Esophagus squamous epithelium (tissue), 4 donors: ENCODE measurements at regions not wholly inside any gene's neighbourhood (a gene's known extent, or its start where the extent isn't known, plus 50 kb on each side); places are given as distances from the start of the nearest gene placed in this dataset.

Experiments used
- POLR2A ChIP-seq, 4 donors: fragments of 450-650 bp; IDR thresholded peaks; one replicate each; pipeline ENCODE4 v1.6.1; 2017; ENCODE audit warnings: antibody characterized with exemption in 4 of 4, mild to moderate bottlenecking in 4 of 4, moderate library complexity in 3 of 4
- TF ChIP-seq, protein P1 (sequence below), 6 experiments: fragments of 450-650 bp in 4 of 6; fragments of 200-600 bp in 2 of 6; sonication (generic) in 2 of 6; IDR thresholded peaks; one replicate each; pipeline ENCODE4 v1.5.1; 2016 to 2019; ENCODE audit warnings: antibody characterized with exemption in 6 of 6, mild to moderate bottlenecking in 4 of 6, moderate library complexity in 4 of 6

DNA sequence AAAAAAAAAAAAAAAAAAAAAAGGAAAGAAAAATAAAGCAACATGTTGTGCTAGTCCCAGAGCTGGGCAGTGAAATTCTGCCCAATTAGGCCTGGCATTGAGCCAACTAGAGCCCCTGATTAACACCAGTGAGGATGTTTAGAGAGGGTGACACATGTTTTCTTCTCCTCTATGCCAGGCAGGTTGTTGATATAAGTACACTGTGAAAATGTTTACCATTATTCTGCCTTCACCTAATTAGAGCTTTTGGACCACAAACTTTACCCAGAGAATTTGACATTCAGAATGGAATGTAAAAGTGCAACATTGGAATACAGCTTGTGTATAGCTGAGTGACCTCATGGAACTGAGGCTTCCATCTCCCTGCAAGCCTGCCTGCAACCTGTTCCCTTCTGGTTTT lies 62.0 kb upstream of the EPCAM start:
- no peak for TF ChIP-seq POLR2A (IDR thresholded peaks at IDR 0.05)
- TF ChIP-seq, protein P1, sequence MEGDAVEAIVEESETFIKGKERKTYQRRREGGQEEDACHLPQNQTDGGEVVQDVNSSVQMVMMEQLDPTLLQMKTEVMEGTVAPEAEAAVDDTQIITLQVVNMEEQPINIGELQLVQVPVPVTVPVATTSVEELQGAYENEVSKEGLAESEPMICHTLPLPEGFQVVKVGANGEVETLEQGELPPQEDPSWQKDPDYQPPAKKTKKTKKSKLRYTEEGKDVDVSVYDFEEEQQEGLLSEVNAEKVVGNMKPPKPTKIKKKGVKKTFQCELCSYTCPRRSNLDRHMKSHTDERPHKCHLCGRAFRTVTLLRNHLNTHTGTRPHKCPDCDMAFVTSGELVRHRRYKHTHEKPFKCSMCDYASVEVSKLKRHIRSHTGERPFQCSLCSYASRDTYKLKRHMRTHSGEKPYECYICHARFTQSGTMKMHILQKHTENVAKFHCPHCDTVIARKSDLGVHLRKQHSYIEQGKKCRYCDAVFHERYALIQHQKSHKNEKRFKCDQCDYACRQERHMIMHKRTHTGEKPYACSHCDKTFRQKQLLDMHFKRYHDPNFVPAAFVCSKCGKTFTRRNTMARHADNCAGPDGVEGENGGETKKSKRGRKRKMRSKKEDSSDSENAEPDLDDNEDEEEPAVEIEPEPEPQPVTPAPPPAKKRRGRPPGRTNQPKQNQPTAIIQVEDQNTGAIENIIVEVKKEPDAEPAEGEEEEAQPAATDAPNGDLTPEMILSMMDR (IDR thresholded peaks at IDR 0.05), result no peak
